IPS-NIHi11 (cell line): ENCODE measurements at regions not wholly inside any gene's neighbourhood (a gene's known extent, or its start where the extent isn't known, plus 50 kb on each side); places are given as distances from the start of the nearest gene placed in this dataset.

Experiments used
- DNase-seq: peaks from one replicate; pipeline ENCODE4 v3.0.0; 2012; ENCODE audit warnings: mixed read lengths, low spot score

DNA sequence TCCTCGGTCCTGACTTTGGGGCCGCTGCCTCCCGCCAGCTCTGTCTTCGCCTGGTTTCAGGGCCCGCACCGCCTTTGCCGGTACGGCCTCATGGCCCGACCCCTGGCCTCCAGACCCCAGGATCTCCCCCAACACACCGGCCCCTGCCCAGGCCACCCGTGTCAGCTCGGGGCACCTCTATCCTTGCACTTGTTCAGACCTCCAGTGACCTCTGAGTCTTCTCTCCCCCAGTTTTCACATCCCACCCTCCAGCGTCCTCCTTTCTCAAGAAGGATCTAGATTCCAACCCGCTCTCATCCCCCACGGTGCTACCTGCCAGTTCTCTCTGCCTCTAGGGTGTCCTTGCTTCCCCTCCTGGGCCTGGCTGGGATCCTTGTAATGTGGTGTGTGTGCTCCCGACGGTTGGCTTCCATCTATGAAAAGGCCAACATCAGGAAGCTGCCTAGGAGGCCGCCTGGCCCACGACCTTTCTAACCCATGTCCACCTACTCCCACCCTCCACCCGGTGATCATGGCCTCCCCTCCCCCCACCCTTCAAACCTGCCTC is 61.1 kb downstream of the SPATA31C2 start:
- no peak for DNase-seq

- DNase-seq = peak; percentile 84
These were observed 61.8 kb downstream of the SPATA31C2 start for GRCh38 chr9:88076286-88077070.

GRCh38 chr9:88075966-88076285 is 62.3 kb downstream of the SPATA31C2 start:
- peak; percentile 65 for DNase-seq

DNA sequence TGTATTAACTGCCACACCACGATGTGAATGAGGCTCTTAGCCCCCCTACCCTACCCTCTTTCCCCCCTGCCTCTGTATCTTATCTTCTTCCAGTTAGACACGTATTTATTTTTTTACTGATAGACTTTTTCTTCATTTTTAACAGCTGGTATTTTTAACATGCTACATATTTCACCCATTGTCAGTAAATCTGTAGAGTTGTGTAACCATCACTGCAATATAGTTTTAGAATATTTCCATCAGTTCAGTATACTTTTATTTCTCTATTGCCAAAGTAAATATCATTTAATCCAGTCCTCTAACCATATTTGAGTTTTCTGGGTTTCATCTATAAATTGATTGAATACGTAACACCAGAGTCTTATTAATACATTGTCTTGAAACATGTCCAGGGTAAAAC is 62.8 kb downstream of the SPATA31C2 start:
- no peak for DNase-seq

DNA sequence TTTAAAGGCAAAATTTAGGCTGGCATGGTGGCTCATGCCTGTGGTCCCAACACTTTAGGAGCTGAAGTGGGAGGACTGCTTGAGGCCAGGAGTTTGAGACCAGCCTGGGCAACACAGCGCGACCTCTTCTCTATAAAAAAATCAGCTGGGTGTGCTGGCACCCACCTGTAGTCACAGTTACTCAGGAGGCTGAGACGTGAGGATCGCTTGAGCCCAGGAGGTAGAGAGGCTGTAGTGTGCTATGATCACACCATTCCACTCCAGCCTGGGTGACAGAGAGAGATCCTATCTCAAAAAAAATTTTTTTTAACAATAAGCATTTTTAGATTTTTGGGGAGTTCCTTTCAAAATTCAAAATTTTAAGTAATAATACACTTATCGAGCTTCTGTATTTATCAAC is 63.3 kb downstream of the SPATA31C2 start:
- DNase-seq = no peak

DNA sequence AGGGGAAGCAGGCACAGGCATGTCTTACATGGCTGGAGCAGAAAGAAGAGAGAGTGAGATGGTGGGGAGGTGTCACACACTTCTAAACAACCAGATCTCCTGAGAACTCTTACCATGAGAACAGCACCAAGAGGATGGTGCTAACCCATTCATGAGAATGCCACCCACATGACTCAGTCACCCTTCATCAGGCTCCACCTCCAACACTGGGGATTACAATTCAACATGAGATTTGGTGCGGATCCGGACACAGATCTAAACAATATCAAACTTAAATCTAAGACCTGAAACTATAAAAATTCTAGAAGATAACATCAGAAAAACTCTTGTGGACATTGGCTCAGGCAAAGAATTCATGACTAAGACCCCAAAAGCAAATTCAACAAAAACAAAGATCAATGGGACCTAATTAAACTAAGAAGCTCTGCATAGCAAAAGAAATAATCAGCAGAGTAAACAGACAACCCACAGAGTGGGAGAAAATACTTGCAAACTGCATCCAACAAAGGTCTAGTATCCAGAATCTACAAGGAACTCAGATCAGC is 65.4 kb downstream of the SPATA31C2 start:
- DNase-seq = no peak

DNA sequence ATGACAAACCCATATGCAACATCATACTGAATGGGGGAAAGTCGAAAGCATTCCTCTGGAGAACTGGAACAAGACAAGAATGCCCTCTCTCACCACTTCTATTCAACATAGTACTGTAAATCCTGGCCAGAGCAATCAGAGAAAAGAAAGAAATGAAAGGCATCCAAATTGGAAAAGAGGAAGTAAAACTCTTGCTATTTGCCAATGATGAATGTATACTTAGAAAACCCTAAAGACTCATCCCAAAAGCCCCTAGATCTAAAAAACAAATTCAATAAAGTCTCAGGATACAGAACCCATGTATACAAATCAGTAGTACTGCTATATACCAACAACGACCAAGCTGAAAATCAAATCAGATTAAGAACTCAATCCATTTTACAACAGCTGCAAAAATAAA is 66.9 kb downstream of the SPATA31C2 start:
- DNase-seq = no peak

DNA sequence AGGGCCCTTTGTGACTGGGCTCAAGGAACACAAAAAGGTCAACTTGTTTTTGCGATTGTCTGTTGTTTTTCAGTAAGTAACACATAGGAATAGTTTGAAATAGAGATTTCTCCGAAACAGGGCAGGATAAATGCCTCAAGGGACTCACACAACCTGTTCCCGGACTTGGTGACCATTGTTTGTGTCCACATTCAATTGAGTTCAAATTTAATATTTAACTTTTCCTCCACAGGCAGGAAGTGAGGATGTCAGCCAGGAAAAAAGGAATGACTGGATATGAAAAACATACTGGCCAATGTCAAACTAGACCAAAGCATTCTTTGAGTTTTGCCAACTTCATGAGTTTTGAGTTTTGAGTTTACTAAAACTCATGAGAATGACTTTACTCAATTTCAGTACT is 72.7 kb downstream of the SPATA31C2 start:
- DNase-seq = no peak

- DNase-seq = no peak
These were observed 73.7 kb downstream of the SPATA31C2 start for GRCh38 chr9:88064554-88064953.

- DNase-seq = no peak
These were observed 77.5 kb downstream of the SPATA31C2 start for GRCh38 chr9:88060746-88061145.

GRCh38 chr9:88059469-88059868 is 78.8 kb downstream of the SPATA31C2 start:
- DNase-seq = no peak

GRCh38 chr9:88056876-88057275 is 81.4 kb downstream of the SPATA31C2 start:
- no peak for DNase-seq

- no peak for DNase-seq
These were observed 79.6 kb upstream of the CDK20 start for GRCh38 chr9:88053856-88054501.

DNA sequence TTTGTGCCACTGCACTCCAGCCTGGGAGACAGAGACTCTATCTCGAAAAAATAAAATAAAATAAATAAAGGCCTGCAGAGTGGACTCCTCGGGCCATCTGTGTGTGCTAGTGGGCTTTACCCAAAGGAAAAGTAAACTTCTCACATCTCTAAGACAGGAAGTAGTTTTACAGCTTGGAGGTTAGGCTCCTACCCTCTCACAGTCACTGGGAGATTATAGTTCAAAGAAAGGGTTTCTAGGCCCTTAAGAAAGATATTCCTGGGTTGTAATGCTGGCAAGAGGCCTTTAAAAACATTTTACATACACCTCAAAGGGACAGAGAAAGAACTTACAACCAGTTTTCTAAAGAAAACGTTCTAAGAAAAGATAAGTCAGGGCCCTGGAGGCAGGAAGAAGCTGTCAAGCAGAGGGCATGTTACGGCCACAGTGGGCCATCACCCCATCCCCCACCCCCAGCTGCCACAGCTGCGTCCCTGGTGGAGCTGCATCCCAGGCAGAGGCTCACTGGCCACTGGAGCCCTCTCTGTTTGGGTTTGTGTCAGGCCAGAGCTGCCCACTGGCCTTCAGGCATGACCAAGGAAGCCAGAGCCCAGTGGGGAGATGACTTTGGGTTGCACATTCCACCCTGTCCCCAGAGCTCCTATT is 78.1 kb upstream of the CDK20 start:
- DNase-seq = no peak

DNA sequence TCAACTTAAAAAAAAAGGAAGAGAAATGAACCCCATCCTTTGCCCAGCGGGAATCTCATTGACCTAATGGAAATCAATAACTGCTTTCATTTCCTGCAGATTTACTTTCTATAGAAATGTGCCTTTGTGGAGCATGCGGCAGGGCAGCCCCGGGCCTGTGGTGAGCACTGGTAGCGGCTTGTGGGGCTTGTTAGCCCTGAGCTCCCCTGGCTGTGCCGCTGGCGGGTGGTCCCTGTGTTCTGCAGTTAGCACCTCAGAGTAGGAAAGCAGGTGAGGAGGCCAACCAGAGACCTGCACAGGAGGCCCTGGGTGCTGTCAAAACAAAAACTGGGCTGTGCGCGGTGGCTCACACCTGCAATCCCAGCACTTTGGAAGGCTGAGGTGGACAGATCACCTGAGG is 76.8 kb upstream of the CDK20 start:
- DNase-seq = no peak

DNA sequence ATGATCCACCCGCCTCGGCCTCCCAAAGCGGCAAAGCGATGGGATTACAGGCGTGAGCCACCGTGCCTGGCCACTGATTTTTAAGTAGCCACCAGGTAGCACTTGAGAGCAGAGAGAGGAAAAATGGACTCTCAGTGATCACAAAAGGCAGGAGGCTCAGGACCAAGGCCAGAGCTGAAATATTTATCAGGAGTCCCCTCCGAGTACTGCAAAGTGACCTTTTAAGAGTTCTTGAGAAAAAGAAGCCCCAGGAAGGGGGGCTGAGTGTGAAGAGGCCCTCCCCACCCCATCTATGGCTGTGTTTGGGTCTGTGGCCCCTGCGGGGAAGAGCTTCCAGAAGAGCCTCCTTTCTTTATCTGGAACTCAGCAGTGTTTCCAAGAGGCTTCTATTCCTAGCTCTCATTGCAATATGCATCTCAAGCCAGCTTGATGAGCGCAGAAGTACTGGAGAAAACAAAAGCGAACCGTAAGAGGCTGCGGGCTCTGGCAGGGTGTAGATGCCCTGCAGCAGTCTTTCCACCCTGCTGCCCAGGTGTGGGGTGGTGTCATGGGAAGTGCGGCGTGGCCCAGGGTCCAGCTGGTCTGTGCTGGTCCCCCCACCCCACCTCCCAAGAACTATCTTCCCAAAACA is 75.5 kb upstream of the CDK20 start:
- no peak for DNase-seq

DNA sequence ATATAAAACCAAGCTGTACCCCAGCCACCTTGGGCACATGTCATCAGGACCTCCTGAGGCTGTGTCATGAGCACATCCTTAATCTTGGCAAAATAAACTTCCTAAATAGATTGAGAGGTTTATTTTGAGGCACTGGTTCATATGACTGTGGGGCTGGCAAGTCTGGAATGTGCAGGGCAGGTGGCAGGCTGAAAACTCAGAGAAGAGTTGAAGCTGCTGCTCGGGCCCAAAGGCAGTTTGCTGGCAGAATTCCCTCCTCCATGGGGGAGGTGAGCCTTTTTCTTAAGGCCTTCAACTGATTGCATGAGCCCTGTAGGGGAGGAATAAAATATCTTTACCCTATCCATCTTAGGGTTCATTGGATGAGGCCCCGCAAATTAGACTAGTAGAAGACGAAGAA is 72.2 kb upstream of the CDK20 start:
- DNase-seq = no peak

DNA sequence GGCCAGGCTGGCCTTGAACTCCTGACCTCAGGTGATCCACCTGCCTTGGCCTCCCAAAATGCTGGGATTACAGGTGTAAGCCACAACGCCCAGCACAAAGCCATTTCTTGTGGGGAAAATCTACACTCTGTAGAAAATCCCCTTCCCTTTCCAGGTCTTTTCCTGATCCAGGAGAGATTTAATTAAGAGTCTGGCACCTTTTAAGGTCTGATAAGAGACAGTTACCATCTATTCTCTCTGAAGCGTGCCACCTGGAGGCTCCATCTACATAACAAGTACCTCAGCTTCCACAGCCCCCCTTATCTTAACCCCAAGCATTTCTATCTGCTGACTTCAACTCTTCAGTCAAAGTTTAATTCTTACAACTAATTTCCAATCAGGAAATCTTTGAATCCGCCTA is 71.4 kb upstream of the CDK20 start:
- DNase-seq = no peak

DNA sequence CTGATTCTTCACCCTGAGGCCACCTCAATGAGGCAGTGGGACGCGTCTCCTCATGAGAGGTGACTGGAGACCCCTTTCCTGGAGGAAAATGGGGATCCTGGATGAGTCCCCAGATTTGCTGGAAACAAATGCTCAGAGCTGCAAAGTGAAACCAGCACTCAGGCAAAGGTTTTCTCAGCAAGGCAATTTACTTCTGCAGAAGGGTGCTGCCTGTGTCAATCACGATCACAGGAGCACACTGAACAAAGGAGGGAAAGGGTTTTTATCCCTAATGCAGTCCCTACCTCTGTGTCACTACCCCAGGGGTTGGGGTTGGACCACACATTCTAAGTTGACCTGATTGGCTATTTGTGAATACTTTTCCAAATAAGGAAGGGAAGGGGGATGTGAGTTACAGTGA is 69.9 kb upstream of the CDK20 start:
- DNase-seq = no peak

DNA sequence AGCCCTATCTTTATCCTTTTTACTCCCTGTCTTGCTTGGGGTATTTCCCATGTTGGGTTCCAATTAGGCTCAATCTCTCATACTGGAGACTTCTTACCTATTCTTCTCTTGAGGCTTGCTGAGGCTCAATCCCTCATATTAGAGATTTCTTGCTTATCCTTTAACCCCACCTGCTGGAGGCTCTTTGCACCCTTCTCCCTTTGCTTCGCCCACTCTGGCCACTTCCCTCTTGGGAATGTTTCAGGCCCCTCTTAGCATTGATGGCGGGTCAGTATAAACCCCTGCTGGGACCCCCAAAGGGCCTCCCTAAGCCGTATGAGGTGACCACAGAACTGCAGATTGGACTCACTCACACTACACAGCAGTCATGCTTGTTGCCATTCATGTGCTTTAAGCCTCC is 69.3 kb upstream of the CDK20 start:
- DNase-seq = no peak

- DNase-seq = no peak
These were observed 67.1 kb upstream of the CDK20 start for GRCh38 chr9:88041447-88041846.

DNA sequence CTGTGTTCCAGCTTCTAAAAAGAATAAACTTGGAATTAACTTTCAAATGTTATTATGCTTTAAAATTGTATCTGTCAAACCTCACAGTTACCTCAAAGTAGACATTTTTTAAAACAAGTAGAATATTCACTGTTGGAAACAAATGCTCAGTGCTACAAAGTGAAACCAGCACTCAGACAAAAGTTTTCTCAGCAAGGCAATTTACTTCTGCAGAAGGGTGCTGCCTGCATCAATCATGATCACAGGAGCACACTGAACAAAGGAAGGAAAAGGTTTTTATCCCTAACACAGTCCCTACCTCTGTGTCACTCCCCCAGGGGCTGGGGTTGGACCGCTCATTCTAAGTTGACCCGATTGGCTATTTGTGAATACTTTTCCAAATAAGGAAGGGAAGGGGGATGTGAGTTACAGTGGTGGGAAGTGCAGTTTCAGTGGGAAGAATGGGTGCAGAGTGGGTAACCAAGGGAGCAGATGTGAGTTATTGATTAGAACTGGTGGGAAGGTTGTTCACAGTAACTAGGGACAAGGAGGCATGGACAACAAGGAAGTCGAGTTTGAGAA is 63.0 kb upstream of the CDK20 start:
- no peak for DNase-seq
